Loucy (cell line): ENCODE measurements at regions not wholly inside any gene's neighbourhood (a gene's known extent, or its start where the extent isn't known, plus 50 kb on each side); places are given as distances from the start of the nearest gene placed in this dataset.

ENCODE experiments used
- CTCF ChIP-seq: fragments of 200-600 bp; sonication (generic); conservative IDR thresholded peaks from 2 replicates; pipeline ENCODE4 v1.5.1; 2014; ENCODE audit warnings: mild to moderate bottlenecking, antibody characterized with exemption, low read length
- EZH2phosphoT487 ChIP-seq: fragments of 200-600 bp; IDR thresholded peaks from 2 replicates; pipeline ENCODE4 v1.6.1; 2018; ENCODE audit warnings: antibody characterized with exemption, mild to moderate bottlenecking, moderate library complexity, borderline replicate concordance

DNA sequence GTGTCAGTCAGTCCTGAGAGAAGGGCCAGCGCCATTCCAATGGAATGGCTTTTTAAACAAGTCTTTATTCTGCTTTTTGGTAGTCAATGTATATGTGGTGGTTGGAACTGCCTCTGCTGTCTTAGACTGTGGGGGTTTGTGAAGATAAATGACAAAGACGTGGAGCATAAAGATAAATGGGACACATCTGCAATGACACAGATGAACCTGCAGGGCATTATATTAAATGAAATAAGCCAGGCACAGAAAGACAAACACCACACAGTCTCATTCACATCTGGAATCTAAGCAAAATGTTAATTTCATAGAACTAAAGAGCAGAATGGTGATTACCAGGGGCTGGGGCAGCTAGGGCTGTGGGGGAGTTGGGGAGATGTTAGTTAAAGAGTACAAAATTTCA lies 912.8 kb upstream of the MAN1A1 start:
- TF ChIP-seq CTCF (no peak), EZH2phosphoT487 (no peak)
